Tibial nerve (tissue), 4 donors: ENCODE measurements at regions not wholly inside any gene's neighbourhood (a gene's known extent, or its start where the extent isn't known, plus 50 kb on each side); places are given as distances from the start of the nearest gene placed in this dataset.

Experiments
- DNase-seq, 2 donors: peaks; one replicate each; pipeline ENCODE4 v3.0.0-alpha.2; 2019; ENCODE audit warnings: low spot score in 2 of 2
- H3K27ac ChIP-seq, 4 donors: fragments of 200-600 bp; sonication (generic) in 3 of 4; one replicate each; pipeline ENCODE4 v1.5.1; 2017 to 2019; ENCODE audit warnings: mild to moderate bottlenecking in 1 of 4
- H3K27me3 ChIP-seq, 2 donors: fragments of 200-600 bp; sonication (generic) in 1 of 2; one replicate each; pipeline versions ENCODE4 v1.5.1 to v1.6.0; 2017 to 2019
- H3K36me3 ChIP-seq, 3 donors: fragments of 200-600 bp; sonication (generic); one replicate each; pipeline ENCODE4 v1.5.1; 2018 to 2019
- H3K4me1 ChIP-seq, 4 donors: fragments of 200-600 bp; sonication (generic) in 3 of 4; one replicate each; pipeline ENCODE4 v1.5.1; 2017 to 2019
- H3K4me3 ChIP-seq, 4 donors: fragments of 200-600 bp; sonication (generic) in 3 of 4; one replicate each; pipeline ENCODE4 v1.5.1; 2017 to 2019; ENCODE audit warnings: mild to moderate bottlenecking in 1 of 4, moderate library complexity in 1 of 4
- H3K9me3 ChIP-seq, 4 donors: fragments of 200-600 bp; sonication (generic) in 3 of 4; one replicate each; pipeline ENCODE4 v1.5.1; 2017 to 2019
- EP300 ChIP-seq, 2 donors: sonication (generic); formaldehyde crosslinking; IDR thresholded peaks; one replicate each; pipeline ENCODE4 v1.6.1; 2017; ENCODE audit warnings: antibody characterized with exemption in 2 of 2, mild to moderate bottlenecking in 1 of 2
- POLR2A ChIP-seq, 2 donors: fragments of 450-650 bp; IDR thresholded peaks; one replicate each; pipeline ENCODE4 v1.6.1; 2017; ENCODE audit warnings: antibody characterized with exemption in 2 of 2, mild to moderate bottlenecking in 2 of 2, moderate library complexity in 2 of 2
- WGBS, 2 donors: methylation state at CpG; one replicate each; pipeline ENCODE4 v1.1.5; 2018; 5-methylcytosine and 5-hydroxymethylcytosine counted together
- TF ChIP-seq, protein P1 (sequence below), 5 experiments: fragments of 200-600 bp in 3 of 5; fragments of 450-650 bp in 2 of 5; sonication (generic) in 3 of 5; IDR thresholded peaks; one replicate each; pipeline ENCODE4 v1.5.1; 2016 to 2019; ENCODE audit warnings: antibody characterized with exemption in 5 of 5, mild to moderate bottlenecking in 3 of 5, moderate library complexity in 2 of 5

DNA sequence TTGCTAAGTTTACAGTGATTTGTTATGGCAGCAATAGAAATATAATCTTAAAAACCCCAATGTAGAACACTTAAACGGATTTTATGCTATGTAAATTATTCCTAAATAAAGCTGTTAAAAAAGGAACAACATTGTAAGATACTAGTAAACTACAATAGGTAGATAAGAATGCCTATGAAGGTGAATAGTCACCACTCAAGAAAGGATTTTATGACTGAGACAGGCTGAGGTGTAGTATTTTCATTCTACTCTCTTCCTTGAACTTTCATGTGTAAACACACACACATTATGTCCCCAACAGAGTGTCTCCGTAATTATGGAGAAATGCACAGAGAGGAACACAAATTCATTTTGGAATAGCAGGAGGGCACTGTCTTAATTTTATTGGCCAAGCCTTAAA lies 183.9 kb upstream of the ST6GAL2 start:
- H3K4me1 ChIP-seq = no peaks in the 10 kb centered on the region
- DNase-seq = no peak
- H3K27me3 ChIP-seq = no peaks in the 10 kb centered on the region
- H3K27ac ChIP-seq = no peak overlapping the region
- H3K9me3 ChIP-seq = no peaks in the 10 kb centered on the region
- H3K36me3 ChIP-seq = no peaks in the 10 kb centered on the region
- 84 to 85% methylated on average over 2 of the region's 2 CpGs for WGBS, 2 donors
- H3K4me3 ChIP-seq = no peak overlapping the region
- TF ChIP-seq EP300 (IDR thresholded peaks at IDR 0.05) (no peak), POLR2A (IDR thresholded peaks at IDR 0.05) (no peak)
- TF ChIP-seq, protein P1, sequence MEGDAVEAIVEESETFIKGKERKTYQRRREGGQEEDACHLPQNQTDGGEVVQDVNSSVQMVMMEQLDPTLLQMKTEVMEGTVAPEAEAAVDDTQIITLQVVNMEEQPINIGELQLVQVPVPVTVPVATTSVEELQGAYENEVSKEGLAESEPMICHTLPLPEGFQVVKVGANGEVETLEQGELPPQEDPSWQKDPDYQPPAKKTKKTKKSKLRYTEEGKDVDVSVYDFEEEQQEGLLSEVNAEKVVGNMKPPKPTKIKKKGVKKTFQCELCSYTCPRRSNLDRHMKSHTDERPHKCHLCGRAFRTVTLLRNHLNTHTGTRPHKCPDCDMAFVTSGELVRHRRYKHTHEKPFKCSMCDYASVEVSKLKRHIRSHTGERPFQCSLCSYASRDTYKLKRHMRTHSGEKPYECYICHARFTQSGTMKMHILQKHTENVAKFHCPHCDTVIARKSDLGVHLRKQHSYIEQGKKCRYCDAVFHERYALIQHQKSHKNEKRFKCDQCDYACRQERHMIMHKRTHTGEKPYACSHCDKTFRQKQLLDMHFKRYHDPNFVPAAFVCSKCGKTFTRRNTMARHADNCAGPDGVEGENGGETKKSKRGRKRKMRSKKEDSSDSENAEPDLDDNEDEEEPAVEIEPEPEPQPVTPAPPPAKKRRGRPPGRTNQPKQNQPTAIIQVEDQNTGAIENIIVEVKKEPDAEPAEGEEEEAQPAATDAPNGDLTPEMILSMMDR (IDR thresholded peaks at IDR 0.05) = no peak

DNA sequence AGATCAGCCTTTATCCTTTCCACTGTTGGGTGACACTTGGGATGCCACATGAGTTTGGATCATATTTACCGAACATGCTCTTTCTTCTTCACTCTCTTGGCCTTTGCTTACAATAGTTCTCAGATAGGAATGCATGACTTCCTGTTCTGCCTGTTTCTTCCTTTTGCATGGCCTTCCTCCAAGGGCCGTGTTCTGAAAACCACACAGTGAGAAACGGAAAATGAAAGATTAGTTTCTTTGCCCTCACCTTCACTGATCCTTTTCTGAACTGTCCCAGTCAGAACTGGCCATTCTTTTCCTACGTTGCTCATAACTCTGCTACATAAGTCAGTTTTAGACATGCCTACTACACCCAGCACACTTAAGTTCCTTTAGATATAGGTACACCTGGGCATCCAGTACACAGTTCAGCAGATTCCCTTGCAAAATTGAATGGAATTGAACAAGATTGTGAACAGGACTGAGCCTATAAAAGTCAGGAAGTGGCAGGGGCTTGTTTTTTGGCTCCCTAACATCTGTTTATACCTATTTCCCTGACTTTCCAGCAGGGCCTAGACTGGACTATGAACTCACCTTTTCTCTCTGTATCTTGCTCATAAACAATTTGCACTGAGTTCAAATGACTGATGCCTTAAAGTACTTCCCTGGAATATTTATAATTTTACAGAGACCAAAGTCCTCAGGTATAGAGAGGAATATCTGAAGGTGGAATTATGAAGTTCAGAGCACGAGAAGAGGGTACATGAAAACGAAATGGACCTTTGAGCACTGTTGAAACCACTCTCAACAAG lies 186.4 kb upstream of the ST6GAL2 start:
- no peak overlapping the region for H3K27ac ChIP-seq

DNA sequence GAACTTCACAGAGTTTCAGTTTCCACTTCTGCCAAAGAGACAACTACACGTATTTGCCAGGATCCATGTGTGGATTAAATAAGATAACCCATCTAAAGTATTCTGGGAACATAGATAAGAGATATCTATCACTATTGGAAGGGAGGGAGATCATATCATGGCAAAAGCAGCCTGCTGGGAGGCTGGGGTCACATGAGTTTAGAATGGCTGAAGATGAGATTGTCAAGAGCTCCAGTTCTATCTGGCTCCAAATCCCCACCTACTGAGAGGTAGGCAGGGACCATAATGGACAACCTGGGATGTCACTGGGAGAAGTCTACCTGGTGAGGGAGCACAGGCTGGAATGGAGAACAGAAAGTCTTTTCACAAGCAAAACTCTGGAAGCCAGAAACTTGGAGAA lies 192.6 kb upstream of the ST6GAL2 start:
- no peak overlapping the region for H3K4me3 ChIP-seq
- H3K4me1 ChIP-seq = no peaks in the 10 kb centered on the region
- TF ChIP-seq EP300 (IDR thresholded peaks at IDR 0.05) = no peak
- TF ChIP-seq, protein P1 (IDR thresholded peaks at IDR 0.05) = no peak
- TF ChIP-seq POLR2A (IDR thresholded peaks at IDR 0.05) = no peak
- no peaks in the 10 kb centered on the region for H3K27me3 ChIP-seq
- no peaks in the 10 kb centered on the region for H3K36me3 ChIP-seq
- peaks cover 0 to 5% (median 0%) of the 10 kb centered on the region in 4 donors for H3K9me3 ChIP-seq
- no peak overlapping the region for H3K27ac ChIP-seq
- WGBS, 2 donors = 70 to 81% methylated on average over 1 of the region's 1 CpG
- DNase-seq = no peak

More for the DNA sequence above, 186.4 kb upstream of the ST6GAL2 start:
- Histone ChIP-seq H3K9me3 (no peaks in the 10 kb centered on the region), H3K4me3 (no peak overlapping the region), H3K4me1 (no peaks in the 10 kb centered on the region), H3K27me3 (no peaks in the 10 kb centered on the region), H3K36me3 (no peaks in the 10 kb centered on the region)
- DNase-seq = no peak
- no peak for TF ChIP-seq EP300 (IDR thresholded peaks at IDR 0.05)
- TF ChIP-seq, protein P1 (IDR thresholded peaks at IDR 0.05) = no peak
- TF ChIP-seq POLR2A (IDR thresholded peaks at IDR 0.05) = no peak
- WGBS, 2 donors = 45 to 48% methylated on average over 6 of the region's 6 CpGs

- no peak overlapping the region for H3K27ac ChIP-seq
- TF ChIP-seq POLR2A (IDR thresholded peaks at IDR 0.05) = no peak
- TF ChIP-seq, protein P1 (IDR thresholded peaks at IDR 0.05) = no peak
- no peak for TF ChIP-seq EP300 (IDR thresholded peaks at IDR 0.05)
- no peak overlapping the region for H3K4me3 ChIP-seq
- no peak for DNase-seq
- no peaks in the 10 kb centered on the region for H3K9me3 ChIP-seq
- 58 to 61% methylated on average over 2 of the region's 2 CpGs for WGBS, 2 donors
- H3K36me3 ChIP-seq = no peaks in the 10 kb centered on the region
- H3K4me1 ChIP-seq = no peaks in the 10 kb centered on the region
- H3K27me3 ChIP-seq = no peaks in the 10 kb centered on the region
Measured at GRCh38 chr2:107086497-107086896, 200.5 kb upstream of the ST6GAL2 start.

DNA sequence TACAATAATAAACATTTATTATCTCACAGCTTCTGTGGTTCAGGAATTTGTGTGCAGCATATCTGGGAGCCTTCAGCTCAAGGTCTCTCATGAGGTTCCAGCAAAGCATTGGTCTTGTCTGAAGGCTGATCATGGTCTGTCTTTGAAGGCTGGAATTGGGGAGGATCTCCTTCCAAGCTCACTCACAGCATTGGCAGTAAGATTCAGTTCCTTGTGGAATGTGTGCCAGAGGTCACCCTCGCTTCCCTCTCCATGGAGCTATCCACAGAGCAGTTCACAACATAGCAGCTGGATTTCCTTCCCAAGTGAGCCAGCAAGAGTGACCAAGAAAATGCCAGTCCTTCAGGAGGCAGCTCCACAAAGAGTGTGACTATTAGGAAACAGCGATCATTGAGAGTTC lies 202.2 kb upstream of the ST6GAL2 start:
- no peaks in the 10 kb centered on the region for H3K9me3 ChIP-seq
- DNase-seq = no peak
- no peaks in the 10 kb centered on the region for H3K36me3 ChIP-seq
- no peak overlapping the region for H3K27ac ChIP-seq
- no peak overlapping the region for H3K4me3 ChIP-seq
- no peaks in the 10 kb centered on the region for H3K4me1 ChIP-seq
- no peaks in the 10 kb centered on the region for H3K27me3 ChIP-seq
- TF ChIP-seq, protein P1 (IDR thresholded peaks at IDR 0.05) = no peak
- TF ChIP-seq POLR2A (IDR thresholded peaks at IDR 0.05) = no peak
- TF ChIP-seq EP300 (IDR thresholded peaks at IDR 0.05) = no peak
- 86 to 96% methylated on average over 2 of the region's 2 CpGs for WGBS, 2 donors
